Lower leg skin (tissue), 3 donors: ENCODE measurements at regions not wholly inside any gene's neighbourhood (a gene's known extent, or its start where the extent isn't known, plus 50 kb on each side); places are given as distances from the start of the nearest gene placed in this dataset.

Experiments used
- POLR2A ChIP-seq, 2 donors: fragments of 450-650 bp; IDR thresholded peaks; one replicate each; pipeline ENCODE4 v1.6.1; 2016 to 2017; ENCODE audit warnings: antibody characterized with exemption in 2 of 2, mild to moderate bottlenecking in 1 of 2, moderate library complexity in 1 of 2
- TF ChIP-seq, protein P1 (sequence below), 3 donors: fragments of 450-650 bp; IDR thresholded peaks; one replicate each; pipeline ENCODE4 v1.5.1; 2016; ENCODE audit warnings: antibody characterized with exemption in 3 of 3, mild to moderate bottlenecking in 3 of 3, moderate library complexity in 2 of 3

DNA sequence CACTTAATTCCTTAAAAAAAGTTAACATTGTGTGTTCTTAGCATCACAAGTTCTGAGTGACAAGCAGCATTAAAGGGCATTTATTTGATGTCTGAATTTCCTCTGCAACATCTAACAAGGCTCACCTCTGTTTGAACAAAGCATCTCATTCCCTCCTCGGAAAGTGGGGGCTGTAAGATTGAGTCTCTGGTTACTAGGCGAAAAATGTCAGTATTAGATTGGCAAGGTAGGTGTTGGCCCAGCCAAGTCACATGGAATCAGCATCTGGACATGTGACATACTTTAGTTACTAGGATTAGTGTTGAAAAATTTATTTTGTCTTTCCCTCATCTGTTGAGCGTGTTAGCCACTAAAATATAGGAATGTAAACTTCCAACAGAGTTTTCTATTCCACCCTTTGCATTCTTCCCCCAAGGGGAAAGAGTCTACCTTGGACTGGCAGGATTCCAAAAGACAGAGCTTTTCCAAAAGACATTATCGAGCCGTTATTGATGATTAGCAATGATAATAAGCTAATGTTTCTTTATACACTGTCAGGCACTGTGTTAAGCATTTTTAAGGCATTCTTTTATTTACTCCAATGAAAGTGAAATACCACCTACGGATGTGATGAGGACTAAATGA, 194.9 kb upstream of the BTG1 start:
- TF ChIP-seq, protein P1, sequence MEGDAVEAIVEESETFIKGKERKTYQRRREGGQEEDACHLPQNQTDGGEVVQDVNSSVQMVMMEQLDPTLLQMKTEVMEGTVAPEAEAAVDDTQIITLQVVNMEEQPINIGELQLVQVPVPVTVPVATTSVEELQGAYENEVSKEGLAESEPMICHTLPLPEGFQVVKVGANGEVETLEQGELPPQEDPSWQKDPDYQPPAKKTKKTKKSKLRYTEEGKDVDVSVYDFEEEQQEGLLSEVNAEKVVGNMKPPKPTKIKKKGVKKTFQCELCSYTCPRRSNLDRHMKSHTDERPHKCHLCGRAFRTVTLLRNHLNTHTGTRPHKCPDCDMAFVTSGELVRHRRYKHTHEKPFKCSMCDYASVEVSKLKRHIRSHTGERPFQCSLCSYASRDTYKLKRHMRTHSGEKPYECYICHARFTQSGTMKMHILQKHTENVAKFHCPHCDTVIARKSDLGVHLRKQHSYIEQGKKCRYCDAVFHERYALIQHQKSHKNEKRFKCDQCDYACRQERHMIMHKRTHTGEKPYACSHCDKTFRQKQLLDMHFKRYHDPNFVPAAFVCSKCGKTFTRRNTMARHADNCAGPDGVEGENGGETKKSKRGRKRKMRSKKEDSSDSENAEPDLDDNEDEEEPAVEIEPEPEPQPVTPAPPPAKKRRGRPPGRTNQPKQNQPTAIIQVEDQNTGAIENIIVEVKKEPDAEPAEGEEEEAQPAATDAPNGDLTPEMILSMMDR (IDR thresholded peaks at IDR 0.05) = no peak
- no peak for TF ChIP-seq POLR2A (IDR thresholded peaks at IDR 0.05)
